ENCODE measurements at regions not wholly inside any gene's neighbourhood (a gene's known extent, or its start where the extent isn't known, plus 50 kb on each side); places are given as distances from the start of the nearest gene placed in this dataset.
"Not testable (repeated sequence)": the region's sequence is repeated elsewhere in the genome, so short reads cannot be mapped to it uniquely, and the experiment has no call there.

DNA sequence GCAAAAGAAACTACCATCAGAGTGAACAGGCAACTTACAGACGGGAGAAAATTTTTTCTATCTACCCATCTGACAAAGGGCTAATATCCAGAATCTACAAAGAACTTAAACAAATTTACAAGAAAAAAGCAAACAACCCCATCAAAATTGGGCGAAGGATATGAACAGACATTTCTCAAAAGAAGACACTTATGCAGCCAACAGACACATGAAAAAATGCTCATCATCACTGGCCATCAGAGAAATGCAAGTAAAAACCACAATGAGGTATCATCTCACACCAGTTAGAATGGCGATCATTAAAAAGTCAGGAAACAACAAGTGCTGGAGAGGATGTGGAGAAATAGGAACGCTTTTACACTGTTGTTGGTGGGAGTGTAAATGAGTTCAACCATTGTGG is 206.6 kb upstream of the HTR1E start:
- TF ChIP-seq ZFP3 (CRISPR knock-in tag; IDR thresholded peaks at IDR 0.05); BACH2 (CRISPR knock-in tag; IDR thresholded peaks at IDR 0.05; ENCODE audit: borderline replicate concordance); RARB (CRISPR knock-in tag; IDR thresholded peaks at IDR 0.05); ZNF8 (CRISPR knock-in tag; IDR thresholded peaks at IDR 0.05); CSDC2 (CRISPR knock-in tag; IDR thresholded peaks at IDR 0.05); TCF4 (CRISPR knock-in tag; IDR thresholded peaks at IDR 0.05; ENCODE audit: borderline replicate concordance); ARNTL (CRISPR knock-in tag; IDR thresholded peaks at IDR 0.05; ENCODE audit: borderline replicate concordance, low read depth); ZNF70 (CRISPR knock-in tag; IDR thresholded peaks at IDR 0.05): not testable (repeated sequence)
- TF ChIP-seq, protein P1, sequence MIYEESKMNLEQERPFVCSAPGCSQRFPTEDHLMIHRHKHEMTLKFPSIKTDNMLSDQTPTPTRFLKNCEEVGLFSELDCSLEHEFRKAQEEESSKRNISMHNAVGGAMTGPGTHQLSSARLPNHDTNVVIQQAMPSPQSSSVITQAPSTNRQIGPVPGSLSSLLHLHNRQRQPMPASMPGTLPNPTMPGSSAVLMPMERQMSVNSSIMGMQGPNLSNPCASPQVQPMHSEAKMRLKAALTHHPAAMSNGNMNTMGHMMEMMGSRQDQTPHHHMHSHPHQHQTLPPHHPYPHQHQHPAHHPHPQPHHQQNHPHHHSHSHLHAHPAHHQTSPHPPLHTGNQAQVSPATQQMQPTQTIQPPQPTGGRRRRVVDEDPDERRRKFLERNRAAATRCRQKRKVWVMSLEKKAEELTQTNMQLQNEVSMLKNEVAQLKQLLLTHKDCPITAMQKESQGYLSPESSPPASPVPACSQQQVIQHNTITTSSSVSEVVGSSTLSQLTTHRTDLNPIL (CRISPR knock-in tag; IDR thresholded peaks at IDR 0.05; ENCODE audit: low read depth), result not testable (repeated sequence)
- TF ChIP-seq, protein P2, sequence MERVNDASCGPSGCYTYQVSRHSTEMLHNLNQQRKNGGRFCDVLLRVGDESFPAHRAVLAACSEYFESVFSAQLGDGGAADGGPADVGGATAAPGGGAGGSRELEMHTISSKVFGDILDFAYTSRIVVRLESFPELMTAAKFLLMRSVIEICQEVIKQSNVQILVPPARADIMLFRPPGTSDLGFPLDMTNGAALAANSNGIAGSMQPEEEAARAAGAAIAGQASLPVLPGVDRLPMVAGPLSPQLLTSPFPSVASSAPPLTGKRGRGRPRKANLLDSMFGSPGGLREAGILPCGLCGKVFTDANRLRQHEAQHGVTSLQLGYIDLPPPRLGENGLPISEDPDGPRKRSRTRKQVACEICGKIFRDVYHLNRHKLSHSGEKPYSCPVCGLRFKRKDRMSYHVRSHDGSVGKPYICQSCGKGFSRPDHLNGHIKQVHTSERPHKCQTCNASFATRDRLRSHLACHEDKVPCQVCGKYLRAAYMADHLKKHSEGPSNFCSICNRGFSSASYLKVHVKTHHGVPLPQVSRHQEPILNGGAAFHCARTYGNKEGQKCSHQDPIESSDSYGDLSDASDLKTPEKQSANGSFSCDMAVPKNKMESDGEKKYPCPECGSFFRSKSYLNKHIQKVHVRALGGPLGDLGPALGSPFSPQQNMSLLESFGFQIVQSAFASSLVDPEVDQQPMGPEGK (CRISPR knock-in tag; IDR thresholded peaks at IDR 0.05; ENCODE audit: borderline replicate concordance), result not testable (repeated sequence)

Measured in SK-N-SH treated with all-trans-retinoic acid at 6 μM for 48 hours (cell line).